ENCODE measurements at regions not wholly inside any gene's neighbourhood (a gene's known extent, or its start where the extent isn't known, plus 50 kb on each side); places are given as distances from the start of the nearest gene placed in this dataset.

GRCh38 chr1:195501118-195501517 is 1107.1 kb downstream of the KCNT2 start (continued):
- TF ChIP-seq SUZ12 (IDR thresholded peaks at IDR 0.05; ENCODE audit: unreplicated experiment) (no peak), PML (IDR thresholded peaks at IDR 0.05; ENCODE audit: low read length) (no peak), MEF2B (IDR thresholded peaks at IDR 0.05; ENCODE audit: partially characterized antibody, poor library complexity, severe bottlenecking) (no peak)

- BruUV-seq (replicated peaks), result no TSS peak
Observed at GRCh38 chr1:195495720-195496635, 1112.3 kb downstream of the KCNT2 start.

GRCh38 chr1:195482137-195482536 is 1126.1 kb downstream of the KCNT2 start:
- FAIRE-seq (no peak), DNase-seq (ENCODE audit: low read depth, low spot score) (no peak), ATAC-seq (no peak)
- WGBS (ENCODE audit: insufficient coverage, insufficient replicate concordance, low lambda C conversion rate, missing lambda C conversion rate), result 9% methylated on average over 6 of the region's 6 CpGs
- H3K9ac ChIP-seq (ENCODE audit: control insufficient read depth, insufficient read depth, low read length), result no peak overlapping the region
- no peak overlapping the region for H3K4me3 ChIP-seq
- H3K9me3 ChIP-seq (replicated peaks; ENCODE audit: control insufficient read depth, insufficient read depth, low read length), result no peaks in the 10 kb centered on the region
- no peak overlapping the region for H3K4me2 ChIP-seq (ENCODE audit: control insufficient read depth, insufficient read depth)
- in situ Hi-C loops (cut with MboI) (no loop called here), intact Hi-C loops (cut with micrococcal nuclease; ENCODE audit: unreplicated experiment) (no loop called here)
- H3K27me3 ChIP-seq (replicated peaks in 1 of 2; ENCODE audit: control insufficient read depth in 2 of 2, insufficient read depth in 2 of 2, low read length in 1 of 2), result no peaks in the 10 kb centered on the region
- no peaks in the 10 kb centered on the region for H3K4me1 ChIP-seq (ENCODE audit: control insufficient read depth, insufficient read depth, low read length)
- no peaks in the 10 kb centered on the region for H4K20me1 ChIP-seq (ENCODE audit: control insufficient read depth, insufficient read depth)
- no peak for TF ChIP-seq FOXK2 (IDR thresholded peaks at IDR 0.05)
- no peak for TF ChIP-seq KDM1A (IDR thresholded peaks at IDR 0.05; ENCODE audit: borderline replicate concordance)
- no TSS peak for BruUV-seq (replicated peaks)
- H3K27ac ChIP-seq (ENCODE audit: control insufficient read depth, insufficient read depth), result no peak overlapping the region
- H2AFZ ChIP-seq (ENCODE audit: control insufficient read depth, low read depth, low read length), result no peak overlapping the region
- ChIA-PET RAD21 (ENCODE audit: unreplicated experiment) (no interaction called here), CTCF (no interaction called here), SMC1A (ENCODE audit: uncharacterized antibody, unreplicated experiment) (no interaction called here), POLR2A (no interaction called here)
- H3K36me3 ChIP-seq (ENCODE audit: control insufficient read depth in 2 of 2, insufficient read depth in 2 of 2, low read length in 1 of 2), result no peaks in the 10 kb centered on the region
- no peaks in the 10 kb centered on the region for H3K79me2 ChIP-seq (ENCODE audit: control insufficient read depth, insufficient read depth, low read length)

More at GRCh38 chr1:195495720-195496635, 1112.3 kb downstream of the KCNT2 start:
- no peak overlapping the region for H3K4me2 ChIP-seq (ENCODE audit: control insufficient read depth, insufficient read depth)
- in situ Hi-C loops (cut with MboI), result no loop called here
- no peaks in the 10 kb centered on the region for H3K4me1 ChIP-seq (ENCODE audit: control insufficient read depth, insufficient read depth, low read length)
- intact Hi-C loops (cut with micrococcal nuclease; ENCODE audit: unreplicated experiment), result no loop called here
- no peak overlapping the region for H3K4me3 ChIP-seq
- TF ChIP-seq HDAC6 (IDR thresholded peaks at IDR 0.05; ENCODE audit: unreplicated experiment) (no peak), RUNX3 (IDR thresholded peaks at IDR 0.05; ENCODE audit: low read length) (0 out of 2 replicates have a peak, but pooled peaks have one; percentile 7), MYB (IDR thresholded peaks at IDR 0.05; ENCODE audit: borderline replicate concordance, low read depth, low read length) (no peak)
- RAD21 ChIA-PET (ENCODE audit: unreplicated experiment), result no interaction called here
- H3K9ac ChIP-seq (ENCODE audit: control insufficient read depth, insufficient read depth, low read length), result no peak overlapping the region
- peak; percentile 38; the same call in 1 of the 3 replicates for ATAC-seq
- FAIRE-seq, result no peak
- H4K20me1 ChIP-seq (ENCODE audit: control insufficient read depth, insufficient read depth), result no peaks in the 10 kb centered on the region
- H3K36me3 ChIP-seq (ENCODE audit: control insufficient read depth in 2 of 2, insufficient read depth in 2 of 2, low read length in 1 of 2), result no peaks in the 10 kb centered on the region
- POLR2A ChIA-PET, result no interaction called here
- CTCF ChIA-PET, result no interaction called here
- no peak for DNase-seq (ENCODE audit: low read depth, low spot score)
- no peak overlapping the region for H3K27ac ChIP-seq (ENCODE audit: control insufficient read depth, insufficient read depth)
- H3K27me3 ChIP-seq (replicated peaks in 1 of 2; ENCODE audit: control insufficient read depth in 2 of 2, insufficient read depth in 2 of 2, low read length in 1 of 2), result no peaks in the 10 kb centered on the region
- H2AFZ ChIP-seq (ENCODE audit: control insufficient read depth, low read depth, low read length), result no peak overlapping the region
- H3K9me3 ChIP-seq (replicated peaks; ENCODE audit: control insufficient read depth, insufficient read depth, low read length), result no peaks in the 10 kb centered on the region
- SMC1A ChIA-PET (ENCODE audit: uncharacterized antibody, unreplicated experiment), result no interaction called here
- no peaks in the 10 kb centered on the region for H3K79me2 ChIP-seq (ENCODE audit: control insufficient read depth, insufficient read depth, low read length)
- 11% methylated on average over 5 of the region's 5 CpGs for WGBS (ENCODE audit: insufficient coverage, insufficient replicate concordance, low lambda C conversion rate, missing lambda C conversion rate)
